Nephron (organoid): ENCODE measurements at regions not wholly inside any gene's neighbourhood (a gene's known extent, or its start where the extent isn't known, plus 50 kb on each side); places are given as distances from the start of the nearest gene placed in this dataset.

Source experiments
- H3K27ac Mint-ChIP-seq, 3 experiments: 2 replicates each; pipeline ENCODE4 v1.8.0; 2020; ENCODE audit warnings: mixed read lengths in 3 of 3, mild to moderate bottlenecking in 2 of 3, moderate library complexity in 1 of 3
- H3K27me3 Mint-ChIP-seq: 2 replicates; pipeline ENCODE4 v1.8.0; 2021; ENCODE audit warnings: low read depth, mild to moderate bottlenecking, moderate library complexity, mixed read lengths
- H3K36me3 Mint-ChIP-seq: 2 replicates; pipeline ENCODE4 v1.8.0; 2020; ENCODE audit warnings: low read depth, mixed read lengths
- H3K4me1 Mint-ChIP-seq: 2 replicates; pipeline ENCODE4 v1.8.0; 2020; ENCODE audit warnings: mixed read lengths
- H3K4me3 Mint-ChIP-seq, 3 experiments: 2 replicates each; pipeline ENCODE4 v1.8.0; 2020; ENCODE audit warnings: mild to moderate bottlenecking in 3 of 3, mixed read lengths in 3 of 3, moderate library complexity in 2 of 3
- H3K9me3 Mint-ChIP-seq: 2 replicates; pipeline ENCODE4 v1.8.0; 2020; ENCODE audit warnings: mixed read lengths
- CTCF ChIP-seq, 3 experiments: fragments of 200-600 bp; sonication (generic); IDR thresholded peaks; one replicate each; pipeline ENCODE4 v1.5.0; 2021; ENCODE audit warnings: antibody characterized with exemption in 3 of 3; ENCODE audit not compliant: unreplicated experiment in 3 of 3

- no peak for TF ChIP-seq CTCF (IDR thresholded peaks at IDR 0.05; ENCODE audit: unreplicated experiment in 3 of 3)
- H3K9me3 Mint-ChIP-seq = peaks cover 10% of the 10 kb centered on the region
- peaks cover 28% of the 10 kb centered on the region for H3K27me3 Mint-ChIP-seq
- no peaks in the 10 kb centered on the region for H3K4me1 Mint-ChIP-seq
- H3K27ac Mint-ChIP-seq = no peak overlapping the region
- H3K36me3 Mint-ChIP-seq = no peaks in the 10 kb centered on the region
- H3K4me3 Mint-ChIP-seq = no peak overlapping the region
These were observed 105.5 kb upstream of the CPLX2 start for GRCh38 chr5:175765858-175766257.

DNA sequence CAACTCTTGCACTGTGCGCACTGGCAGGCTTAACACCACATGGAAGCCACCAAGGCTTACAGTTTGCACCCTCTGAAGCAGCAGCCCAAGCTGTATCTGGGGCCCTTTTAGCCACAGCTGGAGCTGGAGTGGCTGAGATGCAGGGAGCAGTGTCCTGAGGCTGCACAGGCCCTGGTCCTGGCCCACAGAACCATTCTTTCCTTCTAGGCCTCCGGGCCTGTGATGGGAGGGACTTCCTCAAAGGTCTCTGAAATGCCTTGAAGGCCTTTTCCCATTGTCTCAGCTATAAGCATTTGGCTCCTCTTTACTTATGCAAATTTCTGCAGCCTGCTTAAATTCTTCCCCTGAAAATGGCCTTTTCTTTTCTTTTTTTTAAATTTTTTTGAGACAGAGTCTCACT is 104.4 kb upstream of the CPLX2 start:
- H3K27me3 Mint-ChIP-seq = peaks cover 38% of the 10 kb centered on the region
- no peak overlapping the region for H3K4me3 Mint-ChIP-seq
- TF ChIP-seq CTCF (IDR thresholded peaks at IDR 0.05; ENCODE audit: unreplicated experiment in 3 of 3) = no peak
- no peaks in the 10 kb centered on the region for H3K36me3 Mint-ChIP-seq
- H3K4me1 Mint-ChIP-seq = no peaks in the 10 kb centered on the region
- H3K9me3 Mint-ChIP-seq = peaks cover 10% of the 10 kb centered on the region
- no peak overlapping the region for H3K27ac Mint-ChIP-seq

- Mint-ChIP-seq H3K4me3 (no peak overlapping the region), H3K36me3 (no peaks in the 10 kb centered on the region), H3K4me1 (no peaks in the 10 kb centered on the region), H3K27ac (no peak overlapping the region), H3K9me3 (peaks cover 2% of the 10 kb centered on the region), H3K27me3 (peaks cover 72% of the 10 kb centered on the region)
- TF ChIP-seq CTCF (IDR thresholded peaks at IDR 0.05; ENCODE audit: unreplicated experiment in 3 of 3) = no peak
These were observed 98.4 kb upstream of the CPLX2 start for GRCh38 chr5:175772747-175773533.

- Mint-ChIP-seq H3K4me3 (no peak overlapping the region), H3K36me3 (no peaks in the 10 kb centered on the region), H3K27me3 (peaks cover 72% of the 10 kb centered on the region), H3K9me3 (no peaks in the 10 kb centered on the region), H3K4me1 (no peaks in the 10 kb centered on the region), H3K27ac (no peak overlapping the region)
- TF ChIP-seq CTCF (IDR thresholded peaks at IDR 0.05; ENCODE audit: unreplicated experiment in 3 of 3) = no peak
These were observed 97.8 kb upstream of the CPLX2 start for GRCh38 chr5:175773534-175774070.

DNA sequence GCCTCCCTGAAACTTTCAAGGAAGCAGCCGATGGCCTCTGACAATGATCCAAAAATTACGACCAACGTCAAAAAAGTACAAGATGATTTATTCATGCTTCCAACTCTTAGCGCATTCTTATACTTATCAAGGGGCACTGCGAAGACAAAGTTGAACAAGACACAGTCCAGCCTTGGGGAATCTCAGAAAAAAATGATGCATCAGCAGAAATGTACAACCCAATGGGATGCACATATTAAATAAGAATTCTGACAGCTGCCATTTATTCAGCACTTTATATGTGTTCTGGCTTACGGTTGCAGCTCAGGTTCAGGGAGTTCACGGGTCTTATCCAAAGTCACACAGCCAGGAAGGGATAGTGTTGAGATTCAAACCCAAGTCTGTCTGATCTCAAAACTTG is 96.0 kb upstream of the CPLX2 start:
- Mint-ChIP-seq H3K4me1 (peaks cover 8% of the 10 kb centered on the region), H3K4me3 (no peak overlapping the region), H3K9me3 (no peaks in the 10 kb centered on the region), H3K27me3 (peaks cover 77% of the 10 kb centered on the region), H3K27ac (no peak overlapping the region), H3K36me3 (no peaks in the 10 kb centered on the region)
- TF ChIP-seq CTCF (IDR thresholded peaks at IDR 0.05; ENCODE audit: unreplicated experiment in 3 of 3) = no peak
